Caco-2 (cell line): ENCODE measurements at regions not wholly inside any gene's neighbourhood (a gene's known extent, or its start where the extent isn't known, plus 50 kb on each side); places are given as distances from the start of the nearest gene placed in this dataset.

ENCODE experiments used
- BruUV-seq: library from RNA; stranded (reverse); fragments of 400-500 nt; replicated peaks from 2 replicates; lab custom pipeline; 2021; lab: Mats Ljungman, UMichigan
- CTCF ChIA-PET: fragments of 300-600 bp; sonication (Branson Sonifier 250); formaldehyde crosslinking; loops from one replicate; lab custom pipeline; 2022; ENCODE audit warnings: antibody characterized with exemption; lab: Charles Lee
- POLR2A ChIA-PET: fragments of 300-600 bp; sonication (Branson Sonifier 250); formaldehyde crosslinking; loops from one replicate; lab custom pipeline; 2022; ENCODE audit warnings: antibody characterized with exemption; lab: Charles Lee
- DNase-seq, 2 experiments: peaks; one replicate each; pipeline versions ENCODE4 v3.0.0 to v3.0.0-alpha.2; 2020 to 2022
- H3K27me3 ChIP-seq: replicated peaks from 2 replicates; pipeline ENCODE4 v1.6.0; 2011; ENCODE audit warnings: low read length; ENCODE audit not compliant: control insufficient read depth, insufficient read depth
- H3K36me3 ChIP-seq: 2 replicates; pipeline ENCODE4 v1.5.1; 2011; ENCODE audit warnings: low read length; ENCODE audit not compliant: control insufficient read depth, insufficient read depth
- H3K4me1 ChIP-seq: fragments of 250-450 bp; sonication (Bioruptor Pico); 2 replicates; pipeline ENCODE4 v1.5.1; 2020; ENCODE audit warnings: mild to moderate bottlenecking
- H3K4me3 ChIP-seq: 2 replicates; pipeline ENCODE4 v1.5.1; 2011; ENCODE audit warnings: low read depth, mild to moderate bottlenecking, control low read depth, low read length
- H3K9me3 ChIP-seq: fragments of 250-450 bp; sonication (Bioruptor Pico); 2 replicates; pipeline ENCODE4 v1.5.1; 2020; ENCODE audit warnings: mild to moderate bottlenecking, moderate library complexity
- H3K27ac Mint-ChIP-seq: one replicate; pipeline ENCODE4 v1.8.0; 2022; ENCODE audit warnings: mixed read lengths; ENCODE audit not compliant: unreplicated experiment
- H3K27me3 Mint-ChIP-seq: one replicate; pipeline ENCODE4 v1.8.0; 2022; ENCODE audit warnings: mixed read lengths; ENCODE audit not compliant: insufficient read depth, unreplicated experiment
- H3K36me3 Mint-ChIP-seq: one replicate; pipeline ENCODE4 v1.8.0; 2022; ENCODE audit warnings: mild to moderate bottlenecking, mixed read lengths; ENCODE audit not compliant: insufficient read depth, unreplicated experiment
- H3K4me1 Mint-ChIP-seq: one replicate; pipeline ENCODE4 v1.8.0; 2022; ENCODE audit warnings: low read depth, mixed read lengths; ENCODE audit not compliant: unreplicated experiment
- H3K4me3 Mint-ChIP-seq: one replicate; pipeline ENCODE4 v1.8.0; 2022; ENCODE audit warnings: mild to moderate bottlenecking, moderate library complexity, mixed read lengths; ENCODE audit not compliant: unreplicated experiment
- H3K9me3 Mint-ChIP-seq: one replicate; pipeline ENCODE4 v1.8.0; 2022; ENCODE audit warnings: mixed read lengths; ENCODE audit not compliant: unreplicated experiment
- CTCF ChIP-seq, 2 experiments: fragments of 200-600 bp in 1 of 2; IDR thresholded peaks; 1 replicate in 1 of 2; 2 replicates in 1 of 2; pipeline versions ENCODE4 v1.5.1 to v1.8.0; 2011 to 2022; ENCODE audit warnings: antibody characterized with exemption in 1 of 2, control low read depth in 1 of 2, inconsistent platforms in 1 of 2, low read depth in 1 of 2, low read length in 1 of 2, mild to moderate bottlenecking in 1 of 2, moderate library complexity in 1 of 2; ENCODE audit not compliant: insufficient read depth in 1 of 2, severe bottlenecking in 1 of 2, unreplicated experiment in 1 of 2
- intact Hi-C: fragments of 100-400 bp; cut with micrococcal nuclease; formaldehyde crosslinking; loops from one replicate; pipeline ENCODE4 v1.10.0; 2022; ENCODE audit not compliant: unreplicated experiment

GRCh38 chr22:47442821-47443220, 680.4 kb downstream of the TBC1D22A start:
- Mint-ChIP-seq H3K4me3 (no peak overlapping the region), H3K4me1 (no peaks in the 10 kb centered on the region), H3K36me3 (no peaks in the 10 kb centered on the region), H3K27me3 (peaks cover 9% of the 10 kb centered on the region), H3K27ac (no peak overlapping the region), H3K9me3 (peaks cover 10% of the 10 kb centered on the region)
- no peaks in the 10 kb centered on the region for H3K36me3 ChIP-seq
- no TSS peak for BruUV-seq
- 0 out of 2 replicates have a peak, but pooled peaks cover 3% of the 10 kb centered on the region for H3K9me3 ChIP-seq
- intact Hi-C loops, result no loop called here
- H3K27me3 ChIP-seq, result no peaks in the 10 kb centered on the region
- H3K4me1 ChIP-seq, result no peaks in the 10 kb centered on the region
- ChIA-PET POLR2A (no interaction called here), CTCF (no interaction called here)
- no peak for DNase-seq
- TF ChIP-seq CTCF (IDR thresholded peaks at IDR 0.05; ENCODE audit: insufficient read depth in 1 of 2, low read depth in 1 of 2, low read length in 1 of 2, severe bottlenecking in 1 of 2, unreplicated experiment in 1 of 2), result no peak
- no peak overlapping the region for H3K4me3 ChIP-seq

- Mint-ChIP-seq H3K9me3 (peaks cover 10% of the 10 kb centered on the region), H3K36me3 (no peaks in the 10 kb centered on the region), H3K4me1 (no peaks in the 10 kb centered on the region), H3K27me3 (no peaks in the 10 kb centered on the region), H3K4me3 (no peak overlapping the region), H3K27ac (no peak overlapping the region)
- Histone ChIP-seq H3K27me3 (no peaks in the 10 kb centered on the region), H3K4me1 (no peaks in the 10 kb centered on the region), H3K36me3 (no peaks in the 10 kb centered on the region), H3K9me3 (0 out of 2 replicates have a peak, but pooled peaks cover 3% of the 10 kb centered on the region), H3K4me3 (no peak overlapping the region)
- intact Hi-C loops, result no loop called here
- DNase-seq, result no peak
- ChIA-PET POLR2A (no interaction called here), CTCF (no interaction called here)
- no peak for TF ChIP-seq CTCF (IDR thresholded peaks at IDR 0.05; ENCODE audit: insufficient read depth in 1 of 2, low read depth in 1 of 2, low read length in 1 of 2, severe bottlenecking in 1 of 2, unreplicated experiment in 1 of 2)
- BruUV-seq, result no TSS peak
Measured at GRCh38 chr22:47439643-47440265, 677.3 kb downstream of the TBC1D22A start.

GRCh38 chr22:47437636-47438035, 675.2 kb downstream of the TBC1D22A start:
- POLR2A ChIA-PET, result no interaction called here
- intact Hi-C loops, result no loop called here
- H3K9me3 Mint-ChIP-seq, result peaks cover 10% of the 10 kb centered on the region

More at GRCh38 chr22:47437636-47438035, 675.2 kb downstream of the TBC1D22A start:
- peaks cover 1% of the 10 kb centered on the region for H3K27me3 Mint-ChIP-seq
- Histone ChIP-seq H3K4me3 (no peak overlapping the region), H3K4me1 (no peaks in the 10 kb centered on the region), H3K9me3 (0 out of 2 replicates have a peak, but pooled peaks cover 3% of the 10 kb centered on the region), H3K27me3 (no peaks in the 10 kb centered on the region), H3K36me3 (no peaks in the 10 kb centered on the region)
- no peak overlapping the region for H3K4me3 Mint-ChIP-seq
- BruUV-seq, result no TSS peak
- TF ChIP-seq CTCF (IDR thresholded peaks at IDR 0.05; ENCODE audit: insufficient read depth in 1 of 2, low read depth in 1 of 2, low read length in 1 of 2, severe bottlenecking in 1 of 2, unreplicated experiment in 1 of 2), result no peak
- H3K36me3 Mint-ChIP-seq, result no peaks in the 10 kb centered on the region
- no peak overlapping the region for H3K27ac Mint-ChIP-seq
- no peaks in the 10 kb centered on the region for H3K4me1 Mint-ChIP-seq
- DNase-seq, result no peak
- CTCF ChIA-PET, result no interaction called here
